Activated T-helper 2 cell treated with anti-CD3 and anti-CD28 coated beads, Interferon-gamma antibody, Interleukin-2, Interleukin-4, amounts not matched to agents 10 μg/mL and 5 μg/mL and 100 μg/mL, durations not matched to agents 14 hours and 24 hours and 36 hours (primary cell): ENCODE measurements at regions not wholly inside any gene's neighbourhood (a gene's known extent, or its start where the extent isn't known, plus 50 kb on each side); places are given as distances from the start of the nearest gene placed in this dataset.

Source experiments
- DNase-seq: peaks from one replicate; pipeline ENCODE4 v3.0.0; 2021; ENCODE audit warnings: low spot score
- H3K27ac Mint-ChIP-seq: one replicate; pipeline ENCODE4 v1.8.0; 2021; ENCODE audit warnings: mixed read lengths
- H3K27me3 Mint-ChIP-seq: one replicate; pipeline ENCODE4 v1.8.0; 2021; ENCODE audit warnings: low read depth, mixed read lengths
- H3K36me3 Mint-ChIP-seq: one replicate; pipeline ENCODE4 v1.8.0; 2021; ENCODE audit warnings: low read depth, mixed read lengths
- H3K4me1 Mint-ChIP-seq: one replicate; pipeline ENCODE4 v1.8.0; 2021; ENCODE audit warnings: low read depth, mixed read lengths
- H3K4me3 Mint-ChIP-seq: one replicate; pipeline ENCODE4 v1.8.0; 2021; ENCODE audit warnings: low read depth, mild to moderate bottlenecking, moderate library complexity, mixed read lengths
- H3K9me3 Mint-ChIP-seq: one replicate; pipeline ENCODE4 v1.8.0; 2021; ENCODE audit warnings: mixed read lengths
- intact Hi-C: fragments of 100-400 bp; cut with micrococcal nuclease; formaldehyde crosslinking; loops from one replicate; pipeline ENCODE4 v1.15.1; 2023

GRCh38 chr11:21806508-21806907 lies 386.4 kb upstream of the ANO5 start:
- no peaks in the 10 kb centered on the region for H3K4me1 Mint-ChIP-seq
- no peaks in the 10 kb centered on the region for H3K36me3 Mint-ChIP-seq
- no peak overlapping the region for H3K27ac Mint-ChIP-seq
- H3K9me3 Mint-ChIP-seq = peaks cover 41% of the 10 kb centered on the region
- intact Hi-C loops = no loop called here
- H3K4me3 Mint-ChIP-seq = no peak overlapping the region
- DNase-seq = no peak
- no peaks in the 10 kb centered on the region for H3K27me3 Mint-ChIP-seq

DNA sequence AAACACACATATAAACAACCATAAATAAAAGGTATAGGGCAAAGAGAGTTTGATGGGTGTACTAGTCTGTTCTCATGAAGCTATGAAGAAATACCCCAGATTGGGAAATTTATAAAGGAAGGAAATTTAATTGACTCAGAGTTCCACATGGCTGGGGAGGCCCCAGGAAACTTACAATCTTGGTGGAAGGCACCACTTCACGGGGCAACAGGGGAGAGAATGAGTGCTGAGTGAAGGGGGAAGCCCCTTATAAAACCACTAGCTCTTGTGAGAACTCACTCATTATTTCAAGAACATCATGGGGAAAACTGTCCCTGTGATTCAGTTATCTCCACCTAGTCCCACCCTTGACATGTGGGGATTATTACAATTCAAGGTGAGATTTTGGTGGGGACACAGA lies 385.9 kb upstream of the ANO5 start:
- no peak for DNase-seq
- Mint-ChIP-seq H3K36me3 (no peaks in the 10 kb centered on the region), H3K4me1 (no peaks in the 10 kb centered on the region), H3K9me3 (peaks cover 41% of the 10 kb centered on the region), H3K27ac (no peak overlapping the region), H3K4me3 (no peak overlapping the region), H3K27me3 (no peaks in the 10 kb centered on the region)
- intact Hi-C loops = no loop called here

GRCh38 chr11:21807350-21807749 lies 385.5 kb upstream of the ANO5 start:
- Mint-ChIP-seq H3K4me3 (no peak overlapping the region), H3K4me1 (no peaks in the 10 kb centered on the region), H3K27me3 (no peaks in the 10 kb centered on the region), H3K9me3 (peaks cover 41% of the 10 kb centered on the region), H3K27ac (no peak overlapping the region), H3K36me3 (no peaks in the 10 kb centered on the region)
- no peak for DNase-seq
- intact Hi-C loops = no loop called here

DNA sequence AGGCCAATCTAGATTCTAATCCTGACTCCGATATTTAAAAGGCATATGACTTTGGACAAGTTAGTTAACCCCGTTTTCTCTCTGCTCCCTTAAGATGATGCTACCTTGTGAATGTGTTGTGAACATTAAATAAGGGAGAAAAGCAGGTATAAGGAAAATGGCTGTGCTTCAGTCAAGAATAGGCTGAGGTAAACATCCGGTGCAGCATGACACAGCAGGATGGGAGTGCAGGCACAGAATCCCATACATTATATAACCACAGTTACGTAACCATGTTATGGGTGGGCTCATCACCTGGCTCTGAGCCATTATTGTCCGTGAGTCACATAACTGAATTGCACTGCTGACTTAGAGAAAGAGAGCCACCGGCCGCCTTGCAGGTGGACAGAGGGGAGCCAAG lies 382.2 kb upstream of the ANO5 start:
- H3K4me1 Mint-ChIP-seq = no peaks in the 10 kb centered on the region
- H3K4me3 Mint-ChIP-seq = no peak overlapping the region
- H3K27ac Mint-ChIP-seq = no peak overlapping the region
- no peaks in the 10 kb centered on the region for H3K27me3 Mint-ChIP-seq
- intact Hi-C loops = no loop called here
- H3K36me3 Mint-ChIP-seq = no peaks in the 10 kb centered on the region
- DNase-seq = no peak
- H3K9me3 Mint-ChIP-seq = peaks cover 27% of the 10 kb centered on the region

DNA sequence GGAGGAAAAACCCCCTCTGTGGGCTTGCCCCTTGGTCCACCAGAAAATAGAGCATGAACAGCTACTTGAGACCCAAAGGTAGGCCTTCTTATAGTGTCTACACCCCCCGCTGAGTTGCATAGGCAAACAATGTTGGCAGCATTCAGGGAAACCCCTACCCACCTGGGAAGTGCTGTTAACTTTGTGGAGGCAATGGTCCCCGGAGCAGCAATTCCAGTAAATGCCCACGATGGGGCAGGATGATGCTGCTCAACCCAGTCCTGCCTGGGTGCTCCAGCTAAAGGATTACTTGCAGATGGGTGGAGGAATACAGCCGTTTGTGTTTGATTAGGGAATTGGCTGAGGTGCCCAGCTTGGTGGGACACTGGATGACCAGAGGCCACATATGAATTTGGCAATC lies 381.3 kb upstream of the ANO5 start:
- H3K27ac Mint-ChIP-seq = no peak overlapping the region
- intact Hi-C loops = no loop called here
- no peaks in the 10 kb centered on the region for H3K36me3 Mint-ChIP-seq
- no peak for DNase-seq
- H3K9me3 Mint-ChIP-seq = peaks cover 21% of the 10 kb centered on the region
- H3K4me1 Mint-ChIP-seq = no peaks in the 10 kb centered on the region
- no peak overlapping the region for H3K4me3 Mint-ChIP-seq
- H3K27me3 Mint-ChIP-seq = no peaks in the 10 kb centered on the region

DNA sequence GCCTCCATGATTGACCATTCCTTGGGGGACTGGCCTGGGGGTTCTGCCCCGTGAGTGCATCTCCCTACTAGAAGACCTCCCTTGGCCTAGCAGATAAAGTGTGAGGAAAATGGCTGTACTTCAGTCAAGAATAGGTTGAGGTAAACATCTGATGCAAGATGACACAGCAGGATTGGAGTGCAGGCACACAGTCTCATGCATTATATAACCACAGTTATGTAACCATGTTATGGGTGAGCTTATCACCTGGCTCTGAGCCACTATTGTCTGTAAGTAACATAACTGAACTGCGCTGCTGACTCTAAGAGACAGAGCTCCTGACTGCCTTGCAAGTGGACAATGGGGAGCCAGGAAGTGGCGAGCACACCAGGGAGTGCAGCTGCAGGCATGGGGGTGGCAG lies 378.7 kb upstream of the ANO5 start:
- DNase-seq = no peak
- Mint-ChIP-seq H3K9me3 (peaks cover 13% of the 10 kb centered on the region), H3K27ac (no peak overlapping the region), H3K4me3 (no peak overlapping the region), H3K4me1 (no peaks in the 10 kb centered on the region), H3K27me3 (no peaks in the 10 kb centered on the region), H3K36me3 (no peaks in the 10 kb centered on the region)
- intact Hi-C loops = no loop called here

GRCh38 chr11:21817696-21818095 lies 375.2 kb upstream of the ANO5 start:
- DNase-seq = no peak
- H3K27me3 Mint-ChIP-seq = no peaks in the 10 kb centered on the region
- intact Hi-C loops = no loop called here
- peaks cover 5% of the 10 kb centered on the region for H3K9me3 Mint-ChIP-seq
- no peak overlapping the region for H3K4me3 Mint-ChIP-seq
- H3K27ac Mint-ChIP-seq = no peak overlapping the region
- no peaks in the 10 kb centered on the region for H3K36me3 Mint-ChIP-seq
- no peaks in the 10 kb centered on the region for H3K4me1 Mint-ChIP-seq

- no peak for DNase-seq
- no peaks in the 10 kb centered on the region for H3K9me3 Mint-ChIP-seq
- no peak overlapping the region for H3K4me3 Mint-ChIP-seq
- H3K4me1 Mint-ChIP-seq = no peaks in the 10 kb centered on the region
- H3K27me3 Mint-ChIP-seq = no peaks in the 10 kb centered on the region
- H3K27ac Mint-ChIP-seq = no peak overlapping the region
- intact Hi-C loops = no loop called here
- H3K36me3 Mint-ChIP-seq = no peaks in the 10 kb centered on the region
Observed at GRCh38 chr11:21820176-21820575, 372.7 kb upstream of the ANO5 start.

- no peaks in the 10 kb centered on the region for H3K4me1 Mint-ChIP-seq
- H3K9me3 Mint-ChIP-seq = peaks cover 3% of the 10 kb centered on the region
- no peak for DNase-seq
- no peaks in the 10 kb centered on the region for H3K27me3 Mint-ChIP-seq
- H3K4me3 Mint-ChIP-seq = no peak overlapping the region
- H3K27ac Mint-ChIP-seq = no peak overlapping the region
- intact Hi-C loops = no loop called here
- no peaks in the 10 kb centered on the region for H3K36me3 Mint-ChIP-seq
Observed at GRCh38 chr11:21825127-21825526, 367.8 kb upstream of the ANO5 start.

GRCh38 chr11:21838427-21838826 lies 354.5 kb upstream of the ANO5 start:
- intact Hi-C loops = no loop called here
- Mint-ChIP-seq H3K27ac (no peak overlapping the region), H3K9me3 (peaks cover 14% of the 10 kb centered on the region), H3K27me3 (no peaks in the 10 kb centered on the region), H3K4me1 (no peaks in the 10 kb centered on the region), H3K4me3 (no peak overlapping the region), H3K36me3 (no peaks in the 10 kb centered on the region)
- no peak for DNase-seq

GRCh38 chr11:21839796-21840195 lies 353.1 kb upstream of the ANO5 start:
- Mint-ChIP-seq H3K27ac (no peak overlapping the region), H3K4me3 (no peak overlapping the region), H3K4me1 (no peaks in the 10 kb centered on the region), H3K27me3 (no peaks in the 10 kb centered on the region), H3K36me3 (no peaks in the 10 kb centered on the region), H3K9me3 (peaks cover 14% of the 10 kb centered on the region)
- intact Hi-C loops = no loop called here
- DNase-seq = no peak

DNA sequence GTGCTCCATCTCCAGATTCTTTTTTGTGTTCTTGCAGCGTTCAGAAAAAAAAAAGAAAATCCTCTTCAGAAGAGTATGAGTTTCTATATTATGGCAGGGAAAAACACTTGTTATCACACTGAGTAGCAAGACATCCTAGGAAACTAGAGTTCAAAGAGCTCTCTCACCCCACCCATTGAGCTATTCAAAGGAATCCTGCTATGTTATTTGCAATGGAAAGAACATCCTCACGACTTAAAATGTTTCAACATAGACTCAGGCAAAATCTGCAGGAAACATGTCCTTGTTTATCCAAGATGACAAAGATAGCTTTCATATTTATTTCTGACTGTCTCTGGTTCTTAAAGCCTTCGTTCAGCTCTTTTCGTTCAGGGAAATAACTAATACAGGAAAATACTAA lies 331.6 kb upstream of the ANO5 start:
- H3K36me3 Mint-ChIP-seq = no peaks in the 10 kb centered on the region
- no peaks in the 10 kb centered on the region for H3K27me3 Mint-ChIP-seq
- no peak overlapping the region for H3K27ac Mint-ChIP-seq
- H3K4me3 Mint-ChIP-seq = no peak overlapping the region
- intact Hi-C loops = no loop called here
- no peaks in the 10 kb centered on the region for H3K9me3 Mint-ChIP-seq
- DNase-seq = no peak
- H3K4me1 Mint-ChIP-seq = no peaks in the 10 kb centered on the region

GRCh38 chr11:21865541-21865940 lies 327.3 kb upstream of the ANO5 start:
- Mint-ChIP-seq H3K4me3 (no peak overlapping the region), H3K36me3 (no peaks in the 10 kb centered on the region), H3K27me3 (no peaks in the 10 kb centered on the region), H3K9me3 (no peaks in the 10 kb centered on the region), H3K4me1 (no peaks in the 10 kb centered on the region), H3K27ac (no peak overlapping the region)
- no peak for DNase-seq
- intact Hi-C loops = no loop called here

DNA sequence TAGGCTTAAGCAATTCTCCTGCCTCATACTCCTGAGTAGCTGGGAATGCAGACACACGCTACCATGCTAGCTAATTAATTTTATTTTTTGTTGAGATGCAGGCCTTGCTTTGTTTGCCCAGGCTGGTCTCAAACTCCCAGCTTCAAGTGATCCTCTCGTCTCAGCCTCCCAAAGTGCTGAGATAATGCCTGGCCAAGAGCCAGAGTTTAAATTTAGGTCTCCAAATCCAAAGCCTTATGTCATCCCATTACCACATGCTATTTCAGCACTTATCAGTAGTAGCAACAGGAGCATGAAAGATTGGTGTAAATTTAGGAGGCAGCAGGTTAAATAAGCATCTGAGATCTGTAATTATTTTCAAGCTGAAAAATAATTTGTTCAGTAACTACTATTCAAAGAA lies 326.1 kb upstream of the ANO5 start:
- no peak overlapping the region for H3K27ac Mint-ChIP-seq
- H3K27me3 Mint-ChIP-seq = no peaks in the 10 kb centered on the region
- intact Hi-C loops = no loop called here
- H3K4me3 Mint-ChIP-seq = no peak overlapping the region
- no peaks in the 10 kb centered on the region for H3K4me1 Mint-ChIP-seq
- no peaks in the 10 kb centered on the region for H3K36me3 Mint-ChIP-seq
- DNase-seq = no peak
- no peaks in the 10 kb centered on the region for H3K9me3 Mint-ChIP-seq
